PC-3 (cell line): ENCODE measurements at regions not wholly inside any gene's neighbourhood (a gene's known extent, or its start where the extent isn't known, plus 50 kb on each side); places are given as distances from the start of the nearest gene placed in this dataset.

Experiments
- ATAC-seq: fragments of 200-7000 bp; cut with Tn5 transposase; 2 replicates; pipeline ENCODE4 v1.9.1; 2020; ENCODE audit warnings: mild to moderate bottlenecking, moderate library complexity
- BruUV-seq: library from RNA; stranded (reverse); fragments of 400-500 nt; replicated peaks from 2 replicates; lab custom pipeline; 2021; lab: Mats Ljungman, UMichigan
- CTCF ChIA-PET: fragments of 300-600 bp; sonication (Branson Sonifier 250); formaldehyde crosslinking; loops from one replicate; lab custom pipeline; 2022; ENCODE audit warnings: antibody characterized with exemption; lab: Charles Lee
- POLR2A ChIA-PET: fragments of 300-600 bp; sonication (Branson Sonifier 250); formaldehyde crosslinking; loops from one replicate; lab custom pipeline; 2022; ENCODE audit warnings: antibody characterized with exemption; ENCODE audit not compliant: unreplicated experiment; lab: Charles Lee
- DNase-seq: peaks from one replicate; pipeline ENCODE4 v3.0.0-alpha.2; 2015
- H2AFZ ChIP-seq: fragments of 300-600 bp; sonication (generic); 2 replicates; pipeline ENCODE4 v1.6.0; 2016; ENCODE audit warnings: antibody characterized with exemption, low read length
- H3F3A ChIP-seq: fragments of 300-600 bp; sonication (generic); one replicate; pipeline ENCODE4 v1.6.0; 2017; ENCODE audit warnings: antibody characterized with exemption, low read length, control low read depth, mild to moderate bottlenecking; ENCODE audit not compliant: unreplicated experiment
- H3K27ac ChIP-seq: fragments of 300-600 bp; sonication (generic); 2 replicates; pipeline ENCODE4 v1.5.1; 2016; ENCODE audit warnings: mild to moderate bottlenecking, low read length
- H3K27me3 ChIP-seq: fragments of 300-600 bp; sonication (generic); 2 replicates; pipeline ENCODE4 v1.6.1; 2016; ENCODE audit warnings: low read length, mixed read lengths
- H3K36me3 ChIP-seq: fragments of 300-600 bp; sonication (generic); 2 replicates; pipeline ENCODE4 v1.6.1; 2016; ENCODE audit warnings: low read depth, mixed run types, low read length, mixed read lengths
- H3K4me1 ChIP-seq: fragments of 300-600 bp; sonication (generic); 2 replicates; pipeline ENCODE4 v1.5.1; 2016; ENCODE audit warnings: low read length; ENCODE audit not compliant: insufficient read depth
- H3K4me2 ChIP-seq: fragments of 300-600 bp; sonication (generic); 2 replicates; pipeline ENCODE4 v1.6.0; 2016; ENCODE audit warnings: low read length
- H3K4me3 ChIP-seq: fragments of 300-600 bp; sonication (generic); 2 replicates; pipeline ENCODE4 v1.5.1; 2016; ENCODE audit warnings: mild to moderate bottlenecking, low read length, mixed read lengths
- H3K79me2 ChIP-seq: fragments of 300-600 bp; sonication (generic); 2 replicates; pipeline ENCODE4 v1.6.1; 2017; ENCODE audit warnings: low read length, mixed read lengths
- H3K9ac ChIP-seq: fragments of 300-600 bp; sonication (generic); 2 replicates; pipeline ENCODE4 v1.6.0; 2016; ENCODE audit warnings: mild to moderate bottlenecking, low read length
- H3K9me2 ChIP-seq: fragments of 300-600 bp; sonication (generic); replicated peaks from 2 replicates; pipeline ENCODE4 v1.6.1; 2016; ENCODE audit warnings: mixed run types, low read length, mixed read lengths
- H3K9me3 ChIP-seq: fragments of 300-600 bp; sonication (generic); 2 replicates; pipeline ENCODE4 v1.6.1; 2016; ENCODE audit warnings: low read length, mixed read lengths
- H4K20me1 ChIP-seq: fragments of 300-600 bp; sonication (generic); 2 replicates; pipeline ENCODE4 v1.6.1; 2016; ENCODE audit warnings: low read length, mixed read lengths
- EZH2 ChIP-seq: fragments of 300-600 bp; sonication (generic); IDR thresholded peaks from one replicate; pipeline ENCODE4 v1.6.1; 2017; ENCODE audit warnings: antibody characterized with exemption, mild to moderate bottlenecking, low read length; ENCODE audit not compliant: unreplicated experiment
- EZH2phosphoT487 ChIP-seq: fragments of 300-600 bp; sonication (generic); IDR thresholded peaks from 2 replicates; pipeline ENCODE4 v1.6.1; 2018; ENCODE audit warnings: mild to moderate bottlenecking, antibody characterized with exemption, low read length, borderline replicate concordance
- intact Hi-C: fragments of 100-400 bp; cut with micrococcal nuclease; formaldehyde crosslinking; loops from 2 replicates; pipeline ENCODE4 v1.9.0; 2023
- TF ChIP-seq, protein P1 (sequence below): fragments of 300-600 bp; sonication (generic); conservative IDR thresholded peaks from 2 replicates; pipeline ENCODE4 v1.5.1; 2017; ENCODE audit warnings: antibody characterized with exemption, low read depth, mild to moderate bottlenecking, low read length

DNA sequence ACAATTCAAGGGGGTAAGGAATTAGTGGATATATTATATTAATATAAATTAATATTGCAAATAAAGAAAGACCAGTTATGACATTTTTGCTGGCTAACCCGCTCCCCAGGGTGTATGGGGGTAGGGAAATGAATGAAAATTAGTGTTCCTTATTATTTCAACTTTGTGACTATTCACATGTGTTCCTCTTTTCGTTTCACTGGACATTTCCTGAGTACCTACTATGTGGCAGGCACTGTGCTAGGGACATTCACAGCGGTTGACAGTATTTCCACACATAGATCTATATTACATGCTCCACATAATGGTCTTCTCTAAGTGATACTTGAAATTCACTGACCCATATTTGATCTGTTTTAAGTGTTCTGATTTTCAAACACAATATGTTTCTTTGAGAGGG is 129.8 kb upstream of the USP15 start:
- Histone ChIP-seq H2AFZ (no peak overlapping the region), H3K27me3 (peaks cover 25% of the 10 kb centered on the region), H3K27ac (no peak overlapping the region), H3K4me1 (0 out of 2 replicates have a peak, but pooled peaks cover 3% of the 10 kb centered on the region), H3F3A (no peaks in the 10 kb centered on the region), H3K4me2 (no peak overlapping the region), H3K9me2 (no peaks in the 10 kb centered on the region), H3K9me3 (no peaks in the 10 kb centered on the region), H3K79me2 (no peaks in the 10 kb centered on the region), H3K4me3 (no peak overlapping the region), H4K20me1 (no peaks in the 10 kb centered on the region), H3K36me3 (no peaks in the 10 kb centered on the region), H3K9ac (no peak overlapping the region)
- ChIA-PET POLR2A (no interaction called here), CTCF (no interaction called here)
- TF ChIP-seq EZH2 (no peak), EZH2phosphoT487 (no peak)
- TF ChIP-seq, protein P1, sequence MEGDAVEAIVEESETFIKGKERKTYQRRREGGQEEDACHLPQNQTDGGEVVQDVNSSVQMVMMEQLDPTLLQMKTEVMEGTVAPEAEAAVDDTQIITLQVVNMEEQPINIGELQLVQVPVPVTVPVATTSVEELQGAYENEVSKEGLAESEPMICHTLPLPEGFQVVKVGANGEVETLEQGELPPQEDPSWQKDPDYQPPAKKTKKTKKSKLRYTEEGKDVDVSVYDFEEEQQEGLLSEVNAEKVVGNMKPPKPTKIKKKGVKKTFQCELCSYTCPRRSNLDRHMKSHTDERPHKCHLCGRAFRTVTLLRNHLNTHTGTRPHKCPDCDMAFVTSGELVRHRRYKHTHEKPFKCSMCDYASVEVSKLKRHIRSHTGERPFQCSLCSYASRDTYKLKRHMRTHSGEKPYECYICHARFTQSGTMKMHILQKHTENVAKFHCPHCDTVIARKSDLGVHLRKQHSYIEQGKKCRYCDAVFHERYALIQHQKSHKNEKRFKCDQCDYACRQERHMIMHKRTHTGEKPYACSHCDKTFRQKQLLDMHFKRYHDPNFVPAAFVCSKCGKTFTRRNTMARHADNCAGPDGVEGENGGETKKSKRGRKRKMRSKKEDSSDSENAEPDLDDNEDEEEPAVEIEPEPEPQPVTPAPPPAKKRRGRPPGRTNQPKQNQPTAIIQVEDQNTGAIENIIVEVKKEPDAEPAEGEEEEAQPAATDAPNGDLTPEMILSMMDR, result no peak
- intact Hi-C loops, result no loop called here
- BruUV-seq, result no TSS peak
- ATAC-seq (no peak), DNase-seq (no peak)

DNA sequence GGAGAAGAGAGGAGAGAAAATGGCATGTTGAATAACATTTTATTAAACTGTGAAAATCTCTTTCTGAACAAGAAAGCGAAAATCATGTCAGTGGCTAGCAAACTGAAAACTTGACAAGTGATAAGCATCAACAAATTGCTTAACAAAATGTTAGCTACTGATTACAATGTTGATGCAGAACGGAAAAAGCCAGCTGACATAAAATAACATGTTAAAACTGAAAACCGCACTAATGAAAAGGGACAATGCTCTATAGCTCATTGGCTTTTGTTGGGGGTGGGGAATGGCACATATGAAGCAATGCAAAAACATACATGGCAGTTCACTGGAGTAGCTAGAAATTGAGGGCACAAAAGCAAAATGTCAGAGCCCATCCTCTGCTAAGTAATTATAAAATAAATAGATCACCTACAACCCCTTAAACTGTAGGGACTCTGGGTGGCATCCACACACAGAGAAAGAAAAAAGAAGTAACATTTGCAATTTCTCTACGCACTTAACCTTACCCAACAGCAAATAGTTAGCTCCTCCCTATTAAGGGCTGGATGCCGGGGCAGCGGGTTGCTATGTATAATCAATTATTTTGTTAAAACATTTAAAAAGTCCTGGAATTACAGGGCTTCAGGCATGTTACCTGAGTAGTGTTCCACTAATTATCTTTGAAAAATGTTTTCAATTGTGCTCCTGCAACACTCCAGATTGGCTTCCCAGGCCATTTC is 129.2 kb upstream of the USP15 start:
- CTCF ChIA-PET, result no interaction called here
- POLR2A ChIA-PET, result no interaction called here

DNA sequence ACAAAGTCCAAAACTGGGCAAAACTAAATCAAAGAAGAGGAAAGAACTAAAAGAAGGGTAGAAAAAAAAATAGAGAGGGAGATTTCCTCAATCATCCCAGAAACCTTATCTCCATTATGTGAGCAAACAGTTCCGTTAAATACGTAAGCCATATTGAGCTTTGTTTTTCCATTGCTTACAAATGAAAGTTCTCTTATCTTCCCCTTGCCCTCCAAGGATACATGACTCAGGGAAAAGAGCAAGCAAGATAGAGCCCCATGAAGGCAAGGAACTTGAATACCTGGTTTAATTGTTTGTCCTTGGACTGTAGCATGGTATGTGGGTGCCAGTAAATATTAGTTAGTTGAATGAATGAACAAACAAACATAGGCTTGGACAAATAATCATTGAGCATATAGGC is 126.8 kb upstream of the USP15 start:
- H3K9ac ChIP-seq, result no peak overlapping the region
- no peaks in the 10 kb centered on the region for H3K79me2 ChIP-seq
- H3K4me2 ChIP-seq, result no peak overlapping the region
- intact Hi-C loops, result no loop called here
- TF ChIP-seq EZH2, result no peak
- TF ChIP-seq, protein P1, result no peak
- POLR2A ChIA-PET, result no interaction called here
- H3K9me2 ChIP-seq, result no peaks in the 10 kb centered on the region
- no peak overlapping the region for H3K27ac ChIP-seq
- no peak overlapping the region for H2AFZ ChIP-seq
- no TSS peak for BruUV-seq
- H4K20me1 ChIP-seq, result no peaks in the 10 kb centered on the region
- ATAC-seq (no peak), DNase-seq (no peak)
- H3K27me3 ChIP-seq, result peaks cover 37% of the 10 kb centered on the region
- CTCF ChIA-PET, result no interaction called here
- no peaks in the 10 kb centered on the region for H3K36me3 ChIP-seq
- H3F3A ChIP-seq, result no peaks in the 10 kb centered on the region
- H3K4me1 ChIP-seq, result 0 out of 2 replicates have a peak, but pooled peaks cover 3% of the 10 kb centered on the region
- no peak overlapping the region for H3K4me3 ChIP-seq
- H3K9me3 ChIP-seq, result no peaks in the 10 kb centered on the region

More for the DNA sequence above, 129.2 kb upstream of the USP15 start:
- H3F3A ChIP-seq, result no peaks in the 10 kb centered on the region
- H3K27me3 ChIP-seq, result peaks cover 22% of the 10 kb centered on the region
- H3K4me1 ChIP-seq, result 0 out of 2 replicates have a peak, but pooled peaks cover 3% of the 10 kb centered on the region
- no peaks in the 10 kb centered on the region for H3K79me2 ChIP-seq
- no peak overlapping the region for H2AFZ ChIP-seq
- no peaks in the 10 kb centered on the region for H3K9me2 ChIP-seq
- no peaks in the 10 kb centered on the region for H3K9me3 ChIP-seq
- no peaks in the 10 kb centered on the region for H4K20me1 ChIP-seq
- no peak overlapping the region for H3K27ac ChIP-seq
- BruUV-seq, result no TSS peak
- intact Hi-C loops, result no loop called here
- TF ChIP-seq EZH2, result no peak
- TF ChIP-seq, protein P1, result no peak
- TF ChIP-seq EZH2phosphoT487, result no peak
- ATAC-seq, result no peak
- H3K4me3 ChIP-seq, result no peak overlapping the region
- no peak for DNase-seq
- no peaks in the 10 kb centered on the region for H3K36me3 ChIP-seq
- no peak overlapping the region for H3K4me2 ChIP-seq
- no peak overlapping the region for H3K9ac ChIP-seq
